DMS53 treated with DMSO at 0.1 percent for 48 hours (cell line): ENCODE measurements at regions not wholly inside any gene's neighbourhood (a gene's known extent, or its start where the extent isn't known, plus 50 kb on each side); places are given as distances from the start of the nearest gene placed in this dataset.

Source experiments
- DNase-seq: peaks from one replicate; lab custom pipeline; 2025; ENCODE audit not compliant: unreplicated experiment; lab: John Stamatoyannopoulos, UW

- DNase-seq = no peak
Observed at GRCh38 chr1:55650444-55650843, 435.3 kb upstream of the USP24 start.

GRCh38 chr1:55646181-55646580 lies 431.0 kb upstream of the USP24 start:
- DNase-seq = no peak

GRCh38 chr1:55645270-55645669 lies 430.1 kb upstream of the USP24 start:
- DNase-seq = no peak

- DNase-seq = no peak
Observed at GRCh38 chr1:55641947-55642346, 426.8 kb upstream of the USP24 start.

GRCh38 chr1:55640708-55641473 lies 425.7 kb upstream of the USP24 start:
- DNase-seq = peak; percentile 25

- DNase-seq = no peak
Observed at GRCh38 chr1:55639526-55639925, 424.4 kb upstream of the USP24 start.

GRCh38 chr1:55639051-55639450 lies 423.9 kb upstream of the USP24 start:
- DNase-seq = no peak

GRCh38 chr1:55636696-55637095 lies 421.5 kb upstream of the USP24 start:
- no peak for DNase-seq

- DNase-seq = no peak
Observed at GRCh38 chr1:55635856-55636255, 420.7 kb upstream of the USP24 start.

GRCh38 chr1:55634516-55634915 lies 419.4 kb upstream of the USP24 start:
- no peak for DNase-seq

- DNase-seq = no peak
Observed at GRCh38 chr1:55632906-55633305, 417.7 kb upstream of the USP24 start.

GRCh38 chr1:55632058-55632457 lies 416.9 kb upstream of the USP24 start:
- DNase-seq = no peak

- DNase-seq = no peak
Observed at GRCh38 chr1:55631509-55631908, 416.3 kb upstream of the USP24 start.

- DNase-seq = no peak
Observed at GRCh38 chr1:55626326-55626725, 411.2 kb upstream of the USP24 start.

- no peak for DNase-seq
Observed at GRCh38 chr1:55624766-55625165, 409.6 kb upstream of the USP24 start.

GRCh38 chr1:55623311-55623710 lies 408.1 kb upstream of the USP24 start:
- no peak for DNase-seq

GRCh38 chr1:55622074-55622473 lies 406.9 kb upstream of the USP24 start:
- DNase-seq = no peak

- DNase-seq = no peak
Observed at GRCh38 chr1:55618199-55618598, 403.0 kb upstream of the USP24 start.

GRCh38 chr1:55617288-55617982 lies 402.3 kb upstream of the USP24 start:
- no peak for DNase-seq

GRCh38 chr1:55612988-55613387 lies 397.8 kb upstream of the USP24 start:
- no peak for DNase-seq

- no peak for DNase-seq
Observed at GRCh38 chr1:55611123-55611522, 396.0 kb upstream of the USP24 start.

GRCh38 chr1:55610203-55610602 lies 395.0 kb upstream of the USP24 start:
- no peak for DNase-seq

GRCh38 chr1:55609630-55610029 lies 394.5 kb upstream of the USP24 start:
- no peak for DNase-seq
